Activated B cell treated with CpG ODN at 0.5 μM for 24 hours (primary cell): ENCODE measurements at regions not wholly inside any gene's neighbourhood (a gene's known extent, or its start where the extent isn't known, plus 50 kb on each side); places are given as distances from the start of the nearest gene placed in this dataset.

Experiments
- ATAC-seq: fragments of 200-7000 bp; cut with Tn5 transposase; one replicate; pipeline ENCODE4 v1.10.0; 2021; ENCODE audit warnings: low read depth, mild to moderate bottlenecking, moderate library complexity
- CTCF ChIA-PET: fragments of 350-600 bp; sonication (Branson Sonifier 250); formaldehyde crosslinking; loops from one replicate; lab custom pipeline; 2021; ENCODE audit warnings: antibody characterized with exemption; lab: Charles Lee
- POLR2A ChIA-PET: fragments of 350-600 bp; sonication (Branson Sonifier 250); formaldehyde crosslinking; loops from one replicate; lab custom pipeline; 2021; ENCODE audit warnings: antibody characterized with exemption; lab: Charles Lee
- DNase-seq: peaks from one replicate; pipeline ENCODE4 v3.0.0; 2022
- H3K27ac Mint-ChIP-seq: one replicate; pipeline ENCODE4 v1.8.0; 2020; ENCODE audit warnings: mixed read lengths
- H3K27me3 Mint-ChIP-seq: one replicate; pipeline ENCODE4 v1.8.0; 2021; ENCODE audit warnings: mixed read lengths
- H3K36me3 Mint-ChIP-seq: one replicate; pipeline ENCODE4 v1.8.0; 2021; ENCODE audit warnings: low read depth, mixed read lengths
- H3K4me1 Mint-ChIP-seq: one replicate; pipeline ENCODE4 v1.8.0; 2021; ENCODE audit warnings: mixed read lengths
- H3K4me3 Mint-ChIP-seq: one replicate; pipeline ENCODE4 v1.8.0; 2020; ENCODE audit warnings: mild to moderate bottlenecking, mixed read lengths
- H3K9me3 Mint-ChIP-seq: one replicate; pipeline ENCODE4 v1.8.0; 2020; ENCODE audit warnings: mixed read lengths
- CTCF ChIP-seq: fragments of 200-600 bp; IDR thresholded peaks from one replicate; pipeline ENCODE4 v1.8.0; 2022; ENCODE audit warnings: antibody characterized with exemption, mild to moderate bottlenecking
- intact Hi-C: fragments of 100-400 bp; cut with micrococcal nuclease; formaldehyde crosslinking; loops from one replicate; pipeline ENCODE4 v1.15.1; 2024

DNA sequence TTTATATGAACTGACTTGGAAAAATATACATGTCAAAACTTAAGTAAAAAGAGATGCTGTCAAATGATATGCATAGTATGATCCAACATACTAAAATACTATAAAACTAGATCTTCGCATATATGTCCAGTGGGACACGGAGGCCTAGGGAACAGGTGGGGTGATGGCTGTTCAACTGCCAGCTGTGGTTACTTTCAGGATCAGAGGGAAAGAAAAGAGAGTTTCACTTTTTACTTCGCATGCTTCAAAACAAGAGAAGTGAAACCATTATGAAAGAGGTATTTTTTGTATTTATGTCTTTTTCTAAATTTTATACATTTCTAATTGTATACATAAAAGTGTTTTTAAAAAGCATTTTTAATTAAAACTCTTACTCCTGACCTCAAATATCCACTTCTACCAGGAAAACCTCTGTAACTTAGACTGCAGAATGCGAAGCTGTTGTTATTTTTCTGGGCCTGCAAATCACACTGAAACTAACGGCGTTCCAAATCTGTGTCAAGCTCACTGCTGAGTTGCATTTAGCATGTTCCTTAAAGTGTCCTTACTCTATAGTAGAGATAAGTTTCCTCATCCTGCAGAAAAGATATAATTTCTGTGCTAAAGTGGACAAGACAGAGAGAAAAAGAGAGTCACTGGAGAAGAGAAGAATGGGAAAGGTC is 97.8 kb upstream of the SLC35G4 start:
- Mint-ChIP-seq H3K9me3 (no peaks in the 10 kb centered on the region), H3K4me3 (no peak overlapping the region), H3K4me1 (peaks cover 10% of the 10 kb centered on the region), H3K27ac (no peak overlapping the region), H3K27me3 (no peaks in the 10 kb centered on the region), H3K36me3 (no peaks in the 10 kb centered on the region)
- POLR2A ChIA-PET: interaction anchor here (0.5 kb wide), 1 partner anchor 88 kb away, joined by 4 read pairs; no protein-coding TSS in a partner anchor
- TF ChIP-seq CTCF: no peak
- CTCF ChIA-PET: no interaction called here
- intact Hi-C loops: no loop called here
- DNase-seq (no peak), ATAC-seq (no peak)

- peaks cover 2% of the 10 kb centered on the region for H3K27me3 Mint-ChIP-seq
- no peaks in the 10 kb centered on the region for H3K9me3 Mint-ChIP-seq
- TF ChIP-seq CTCF: no peak
- no peak overlapping the region for H3K4me3 Mint-ChIP-seq
- no peaks in the 10 kb centered on the region for H3K36me3 Mint-ChIP-seq
- no peak for DNase-seq
- no peak overlapping the region for H3K27ac Mint-ChIP-seq
- POLR2A ChIA-PET: no interaction called here
- CTCF ChIA-PET: no interaction called here
- no peak for ATAC-seq
- peaks cover 8% of the 10 kb centered on the region for H3K4me1 Mint-ChIP-seq
- intact Hi-C loops: no loop called here
Measured at GRCh38 chr18:11506856-11507255, 102.5 kb upstream of the SLC35G4 start.

GRCh38 chr18:11505993-11506392 is 103.4 kb upstream of the SLC35G4 start:
- H3K27ac Mint-ChIP-seq: no peak overlapping the region
- intact Hi-C loops: no loop called here
- POLR2A ChIA-PET: no interaction called here

GRCh38 chr18:11504962-11505361 is 104.4 kb upstream of the SLC35G4 start:
- H3K27ac Mint-ChIP-seq: no peak overlapping the region
- ChIA-PET POLR2A (no interaction called here), CTCF (no interaction called here)
- H3K36me3 Mint-ChIP-seq: no peaks in the 10 kb centered on the region
- H3K9me3 Mint-ChIP-seq: no peaks in the 10 kb centered on the region
- no peak for TF ChIP-seq CTCF
- ATAC-seq (no peak), DNase-seq (no peak)
- peaks cover 3% of the 10 kb centered on the region for H3K27me3 Mint-ChIP-seq
- intact Hi-C loops: no loop called here
- peaks cover 4% of the 10 kb centered on the region for H3K4me1 Mint-ChIP-seq
- no peak overlapping the region for H3K4me3 Mint-ChIP-seq

More at GRCh38 chr18:11505993-11506392, 103.4 kb upstream of the SLC35G4 start:
- no peak overlapping the region for H3K4me3 Mint-ChIP-seq
- no peaks in the 10 kb centered on the region for H3K36me3 Mint-ChIP-seq
- H3K27me3 Mint-ChIP-seq: peaks cover 2% of the 10 kb centered on the region
- CTCF ChIA-PET: no interaction called here
- no peak for DNase-seq
- ATAC-seq: no peak
- no peak for TF ChIP-seq CTCF
- no peaks in the 10 kb centered on the region for H3K9me3 Mint-ChIP-seq
- H3K4me1 Mint-ChIP-seq: peaks cover 4% of the 10 kb centered on the region

- Mint-ChIP-seq H3K27me3 (peaks cover 13% of the 10 kb centered on the region), H3K9me3 (no peaks in the 10 kb centered on the region), H3K4me3 (no peak overlapping the region), H3K4me1 (no peaks in the 10 kb centered on the region), H3K27ac (no peak overlapping the region), H3K36me3 (no peaks in the 10 kb centered on the region)
- ChIA-PET CTCF (no interaction called here), POLR2A (no interaction called here)
- DNase-seq: no peak
- TF ChIP-seq CTCF: no peak
- ATAC-seq: no peak
- intact Hi-C loops: no loop called here
Measured at GRCh38 chr18:11502368-11502767, 107.0 kb upstream of the SLC35G4 start.
